KMS-11 (cell line): ENCODE measurements at regions not wholly inside any gene's neighbourhood (a gene's known extent, or its start where the extent isn't known, plus 50 kb on each side); places are given as distances from the start of the nearest gene placed in this dataset.

Experiments used
- H2AFZ ChIP-seq: fragments of 200-600 bp; sonication (generic); 2 replicates; pipeline ENCODE4 v1.6.1; 2016; ENCODE audit warnings: antibody characterized with exemption, mixed run types, low read depth
- H3K27ac ChIP-seq: fragments of 200-600 bp; sonication (generic); 2 replicates; pipeline ENCODE4 v1.6.1; 2016; ENCODE audit warnings: mild to moderate bottlenecking, mixed run types
- H3K27me3 ChIP-seq: fragments of 200-600 bp; sonication (generic); 2 replicates; pipeline ENCODE4 v1.6.1; 2017; ENCODE audit warnings: mild to moderate bottlenecking, low read depth, mixed run types, moderate library complexity; ENCODE audit not compliant: insufficient read depth
- H3K36me3 ChIP-seq: fragments of 200-600 bp; sonication (generic); 2 replicates; pipeline ENCODE4 v1.6.1; 2017; ENCODE audit warnings: mild to moderate bottlenecking, mixed run types; ENCODE audit not compliant: insufficient read depth
- H3K4me1 ChIP-seq: fragments of 200-600 bp; sonication (generic); 2 replicates; pipeline ENCODE4 v1.6.1; 2016; ENCODE audit warnings: mild to moderate bottlenecking, low read depth, mixed run types; ENCODE audit not compliant: poor library complexity, severe bottlenecking
- H3K4me2 ChIP-seq: fragments of 200-600 bp; sonication (generic); 2 replicates; pipeline ENCODE4 v1.7.0; 2016; ENCODE audit warnings: mild to moderate bottlenecking, mixed run types
- H3K4me3 ChIP-seq: fragments of 200-600 bp; sonication (generic); IDR thresholded peaks from 2 replicates; pipeline ENCODE4 v1.6.1; 2017; ENCODE audit warnings: low read depth, low read length, mixed read lengths; ENCODE audit not compliant: insufficient read depth
- H3K79me2 ChIP-seq: fragments of 200-600 bp; sonication (generic); 2 replicates; pipeline ENCODE4 v1.6.1; 2016; ENCODE audit warnings: low read depth, mixed run types; ENCODE audit not compliant: insufficient read depth
- H3K9ac ChIP-seq: fragments of 200-600 bp; sonication (generic); 2 replicates; pipeline ENCODE4 v1.6.1; 2016; ENCODE audit warnings: mild to moderate bottlenecking, mixed run types
- H4K20me1 ChIP-seq: fragments of 200-600 bp; sonication (generic); 2 replicates; pipeline ENCODE4 v1.6.1; 2016; ENCODE audit warnings: mild to moderate bottlenecking, mixed run types; ENCODE audit not compliant: insufficient read depth
- TF ChIP-seq, protein P1 (sequence below): fragments of 200-600 bp; sonication (generic); conservative IDR thresholded peaks from 2 replicates; pipeline ENCODE4 v1.6.1; 2017; ENCODE audit warnings: low read depth, mild to moderate bottlenecking, antibody characterized with exemption, low read length, moderate library complexity, mixed read lengths

- TF ChIP-seq, protein P1, sequence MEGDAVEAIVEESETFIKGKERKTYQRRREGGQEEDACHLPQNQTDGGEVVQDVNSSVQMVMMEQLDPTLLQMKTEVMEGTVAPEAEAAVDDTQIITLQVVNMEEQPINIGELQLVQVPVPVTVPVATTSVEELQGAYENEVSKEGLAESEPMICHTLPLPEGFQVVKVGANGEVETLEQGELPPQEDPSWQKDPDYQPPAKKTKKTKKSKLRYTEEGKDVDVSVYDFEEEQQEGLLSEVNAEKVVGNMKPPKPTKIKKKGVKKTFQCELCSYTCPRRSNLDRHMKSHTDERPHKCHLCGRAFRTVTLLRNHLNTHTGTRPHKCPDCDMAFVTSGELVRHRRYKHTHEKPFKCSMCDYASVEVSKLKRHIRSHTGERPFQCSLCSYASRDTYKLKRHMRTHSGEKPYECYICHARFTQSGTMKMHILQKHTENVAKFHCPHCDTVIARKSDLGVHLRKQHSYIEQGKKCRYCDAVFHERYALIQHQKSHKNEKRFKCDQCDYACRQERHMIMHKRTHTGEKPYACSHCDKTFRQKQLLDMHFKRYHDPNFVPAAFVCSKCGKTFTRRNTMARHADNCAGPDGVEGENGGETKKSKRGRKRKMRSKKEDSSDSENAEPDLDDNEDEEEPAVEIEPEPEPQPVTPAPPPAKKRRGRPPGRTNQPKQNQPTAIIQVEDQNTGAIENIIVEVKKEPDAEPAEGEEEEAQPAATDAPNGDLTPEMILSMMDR = no peak
- Histone ChIP-seq H3K27me3 (no peaks in the 10 kb centered on the region), H3K27ac (no peak overlapping the region), H3K4me2 (no peak overlapping the region), H3K36me3 (no peaks in the 10 kb centered on the region), H3K4me1 (no peaks in the 10 kb centered on the region), H3K79me2 (no peaks in the 10 kb centered on the region), H2AFZ (no peak overlapping the region), H3K4me3 (no peak overlapping the region), H3K9ac (no peak overlapping the region), H4K20me1 (no peaks in the 10 kb centered on the region)
Measured at GRCh38 chr5:51990661-51991180, 607.5 kb downstream of the ISL1 start.

DNA sequence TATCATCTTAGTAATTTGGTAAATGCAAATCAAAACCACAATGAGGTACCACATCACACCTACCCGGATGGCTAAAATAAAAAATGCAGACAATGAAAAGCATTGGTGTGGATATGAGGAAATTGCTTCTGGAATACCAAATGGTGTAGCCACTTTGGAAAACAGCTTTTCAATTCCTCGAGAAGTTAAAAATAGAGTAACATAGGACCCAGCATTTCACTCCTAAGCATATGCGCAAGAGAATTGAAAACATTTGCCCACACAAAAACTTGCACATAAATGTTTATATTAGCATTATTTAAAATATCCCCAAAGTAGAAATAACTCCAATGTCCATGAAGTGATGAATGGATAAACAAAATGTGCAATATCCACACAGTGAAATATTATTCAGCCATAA is 608.7 kb downstream of the ISL1 start:
- Histone ChIP-seq H3K27me3 (no peaks in the 10 kb centered on the region), H4K20me1 (no peaks in the 10 kb centered on the region), H3K36me3 (no peaks in the 10 kb centered on the region), H3K4me3 (no peak overlapping the region), H3K9ac (no peak overlapping the region), H3K79me2 (no peaks in the 10 kb centered on the region), H3K4me2 (no peak overlapping the region), H3K27ac (no peak overlapping the region), H3K4me1 (no peaks in the 10 kb centered on the region), H2AFZ (no peak overlapping the region)
- TF ChIP-seq, protein P1 = no peak

- Histone ChIP-seq H3K36me3 (no peaks in the 10 kb centered on the region), H2AFZ (no peak overlapping the region), H3K27me3 (no peaks in the 10 kb centered on the region), H3K4me1 (no peaks in the 10 kb centered on the region), H4K20me1 (no peaks in the 10 kb centered on the region), H3K79me2 (no peaks in the 10 kb centered on the region), H3K27ac (no peak overlapping the region), H3K4me2 (no peak overlapping the region), H3K4me3 (no peak overlapping the region), H3K9ac (no peak overlapping the region)
- TF ChIP-seq, protein P1 = no peak
Measured at GRCh38 chr5:51995773-51996306, 612.6 kb downstream of the ISL1 start.

- H3K36me3 ChIP-seq = no peaks in the 10 kb centered on the region
- no peak overlapping the region for H3K27ac ChIP-seq
- no peaks in the 10 kb centered on the region for H3K79me2 ChIP-seq
- H3K27me3 ChIP-seq = no peaks in the 10 kb centered on the region
- H3K4me1 ChIP-seq = no peaks in the 10 kb centered on the region
- no peak overlapping the region for H3K9ac ChIP-seq
- H3K4me3 ChIP-seq = no peak overlapping the region
- TF ChIP-seq, protein P1 = no peak
- H4K20me1 ChIP-seq = no peaks in the 10 kb centered on the region
- no peak overlapping the region for H2AFZ ChIP-seq
- no peak overlapping the region for H3K4me2 ChIP-seq
Measured at GRCh38 chr5:51996356-51996861, 613.2 kb downstream of the ISL1 start.
